MM.1S (cell line): ENCODE measurements at regions not wholly inside any gene's neighbourhood (a gene's known extent, or its start where the extent isn't known, plus 50 kb on each side); places are given as distances from the start of the nearest gene placed in this dataset.

Experiments
- DNase-seq: peaks from one replicate; pipeline ENCODE4 v3.0.0-alpha.2; 2015
- H2AFZ ChIP-seq: fragments of 300-600 bp; sonication (generic); 2 replicates; pipeline ENCODE4 v1.6.0; 2016; ENCODE audit warnings: antibody characterized with exemption, low read length
- H3F3A ChIP-seq: fragments of 300-600 bp; sonication (generic); 2 replicates; pipeline ENCODE4 v1.6.1; 2016; ENCODE audit warnings: mild to moderate bottlenecking, antibody characterized with exemption, low read length, moderate library complexity, mixed read lengths; ENCODE audit not compliant: insufficient read depth
- H3K27ac ChIP-seq: fragments of 300-600 bp; sonication (generic); 2 replicates; pipeline ENCODE4 v1.5.1; 2016; ENCODE audit warnings: mild to moderate bottlenecking, low read length
- H3K27me3 ChIP-seq: fragments of 300-600 bp; sonication (generic); replicated peaks from 2 replicates; pipeline ENCODE4 v1.6.0; 2016; ENCODE audit warnings: low read length; ENCODE audit not compliant: insufficient read depth
- H3K36me3 ChIP-seq: fragments of 300-600 bp; sonication (generic); replicated peaks from 2 replicates; pipeline ENCODE4 v1.6.1; 2016; ENCODE audit warnings: mild to moderate bottlenecking, low read length, mixed read lengths; ENCODE audit not compliant: insufficient read depth
- H3K4me1 ChIP-seq: fragments of 300-600 bp; sonication (generic); 2 replicates; pipeline ENCODE4 v1.6.1; 2016; ENCODE audit warnings: low read length, mixed read lengths
- H3K4me2 ChIP-seq: fragments of 300-600 bp; sonication (generic); 2 replicates; pipeline ENCODE4 v1.6.0; 2016; ENCODE audit warnings: low read depth, low read length
- H3K4me3 ChIP-seq: fragments of 300-600 bp; sonication (generic); 2 replicates; pipeline ENCODE4 v1.5.1; 2016; ENCODE audit warnings: low read length, mixed read lengths
- H3K79me2 ChIP-seq: fragments of 300-600 bp; sonication (generic); 2 replicates; pipeline ENCODE4 v1.6.1; 2016; ENCODE audit warnings: mixed run types, low read length, mixed read lengths
- H3K9ac ChIP-seq: fragments of 300-600 bp; sonication (generic); 2 replicates; pipeline ENCODE4 v1.6.1; 2016; ENCODE audit warnings: low read length, mixed read lengths
- H3K9me2 ChIP-seq: fragments of 300-600 bp; sonication (generic); replicated peaks from 2 replicates; pipeline ENCODE4 v1.6.1; 2016; ENCODE audit warnings: mild to moderate bottlenecking, low read length, mixed read lengths; ENCODE audit not compliant: insufficient read depth
- H3K9me3 ChIP-seq: fragments of 300-600 bp; sonication (generic); replicated peaks from 2 replicates; pipeline ENCODE4 v1.6.1; 2016; ENCODE audit warnings: mild to moderate bottlenecking, low read length, mixed read lengths; ENCODE audit not compliant: insufficient read depth
- H4K20me1 ChIP-seq: fragments of 300-600 bp; sonication (generic); 2 replicates; pipeline ENCODE4 v1.6.1; 2016; ENCODE audit warnings: mild to moderate bottlenecking, low read length, moderate library complexity, mixed read lengths; ENCODE audit not compliant: insufficient read depth
- EZH2 ChIP-seq: fragments of 300-600 bp; sonication (generic); optimal IDR thresholded peaks from 2 replicates; pipeline ENCODE3; 2017; ENCODE audit warnings: low read depth, mild to moderate bottlenecking, antibody characterized with exemption, low read length, mixed read lengths
- EZH2phosphoT487 ChIP-seq: fragments of 300-600 bp; sonication (generic); IDR thresholded peaks from 2 replicates; pipeline ENCODE4 v1.6.1; 2018; ENCODE audit warnings: antibody characterized with exemption, low read length
- TF ChIP-seq, protein P1 (sequence below): fragments of 300-600 bp; sonication (generic); IDR thresholded peaks from 2 replicates; pipeline ENCODE4 v1.5.1; 2016; ENCODE audit warnings: antibody characterized with exemption, low read length, mixed read lengths

DNA sequence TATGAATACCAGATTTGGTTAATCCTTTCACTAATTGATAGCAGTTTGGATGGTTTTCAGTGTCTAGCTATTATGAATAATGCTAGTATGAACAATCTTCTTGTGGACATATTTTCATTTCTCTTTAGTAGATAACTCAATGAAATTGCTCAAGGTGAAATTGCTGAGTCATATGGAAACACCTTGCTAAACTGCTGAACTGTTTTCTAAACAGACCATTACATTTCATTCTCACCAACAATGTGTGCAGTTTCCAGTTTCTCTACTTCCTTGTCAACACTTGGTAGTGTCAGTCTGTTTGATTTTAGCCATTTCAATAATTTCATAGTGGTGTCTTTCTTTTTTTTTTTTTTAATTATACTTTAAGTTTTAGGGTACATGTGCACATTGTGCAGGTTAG lies 250.0 kb downstream of the HRH4 start:
- no peaks in the 10 kb centered on the region for H4K20me1 ChIP-seq
- TF ChIP-seq, protein P1, sequence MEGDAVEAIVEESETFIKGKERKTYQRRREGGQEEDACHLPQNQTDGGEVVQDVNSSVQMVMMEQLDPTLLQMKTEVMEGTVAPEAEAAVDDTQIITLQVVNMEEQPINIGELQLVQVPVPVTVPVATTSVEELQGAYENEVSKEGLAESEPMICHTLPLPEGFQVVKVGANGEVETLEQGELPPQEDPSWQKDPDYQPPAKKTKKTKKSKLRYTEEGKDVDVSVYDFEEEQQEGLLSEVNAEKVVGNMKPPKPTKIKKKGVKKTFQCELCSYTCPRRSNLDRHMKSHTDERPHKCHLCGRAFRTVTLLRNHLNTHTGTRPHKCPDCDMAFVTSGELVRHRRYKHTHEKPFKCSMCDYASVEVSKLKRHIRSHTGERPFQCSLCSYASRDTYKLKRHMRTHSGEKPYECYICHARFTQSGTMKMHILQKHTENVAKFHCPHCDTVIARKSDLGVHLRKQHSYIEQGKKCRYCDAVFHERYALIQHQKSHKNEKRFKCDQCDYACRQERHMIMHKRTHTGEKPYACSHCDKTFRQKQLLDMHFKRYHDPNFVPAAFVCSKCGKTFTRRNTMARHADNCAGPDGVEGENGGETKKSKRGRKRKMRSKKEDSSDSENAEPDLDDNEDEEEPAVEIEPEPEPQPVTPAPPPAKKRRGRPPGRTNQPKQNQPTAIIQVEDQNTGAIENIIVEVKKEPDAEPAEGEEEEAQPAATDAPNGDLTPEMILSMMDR, result no peak
- TF ChIP-seq EZH2 (no peak), EZH2phosphoT487 (no peak)

DNA sequence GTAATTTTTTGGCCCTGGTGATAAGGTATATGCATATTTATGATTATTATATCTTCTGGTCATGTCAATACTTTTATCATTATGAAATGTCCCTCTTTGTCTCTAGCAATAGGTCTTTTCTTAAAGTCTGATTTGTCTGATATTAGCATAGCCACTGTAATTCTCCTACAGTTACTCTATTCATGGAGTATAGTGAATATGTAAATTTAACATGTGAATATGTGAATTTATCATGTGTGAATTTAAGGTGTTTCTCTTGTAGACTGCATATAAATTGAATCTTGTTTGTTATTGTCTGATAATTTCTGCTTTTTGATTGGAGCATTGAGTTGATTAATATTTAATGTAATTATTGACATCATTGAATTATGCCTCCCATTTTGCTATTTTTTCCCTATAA lies 259.4 kb downstream of the HRH4 start:
- Histone ChIP-seq H3K4me1 (no peaks in the 10 kb centered on the region), H3K27me3 (no peaks in the 10 kb centered on the region), H2AFZ (no peak overlapping the region), H3K27ac (no peak overlapping the region), H3K4me3 (no peak overlapping the region), H3K9me3 (no peaks in the 10 kb centered on the region), H3K79me2 (no peaks in the 10 kb centered on the region), H4K20me1 (no peaks in the 10 kb centered on the region), H3K9me2 (no peaks in the 10 kb centered on the region), H3F3A (no peaks in the 10 kb centered on the region), H3K9ac (no peak overlapping the region), H3K36me3 (no peaks in the 10 kb centered on the region), H3K4me2 (no peak overlapping the region)
- TF ChIP-seq EZH2phosphoT487 (no peak), EZH2 (no peak)
- TF ChIP-seq, protein P1, result no peak
- no peak for DNase-seq

More for the DNA sequence above, 250.0 kb downstream of the HRH4 start:
- Histone ChIP-seq H3K4me1 (no peaks in the 10 kb centered on the region), H3K9me2 (no peaks in the 10 kb centered on the region), H3K36me3 (no peaks in the 10 kb centered on the region), H3K4me3 (no peak overlapping the region), H3K79me2 (no peaks in the 10 kb centered on the region), H2AFZ (no peak overlapping the region), H3K27me3 (no peaks in the 10 kb centered on the region), H3K27ac (no peak overlapping the region), H3F3A (no peaks in the 10 kb centered on the region), H3K9ac (no peak overlapping the region), H3K9me3 (no peaks in the 10 kb centered on the region), H3K4me2 (no peak overlapping the region)
- no peak for DNase-seq

DNA sequence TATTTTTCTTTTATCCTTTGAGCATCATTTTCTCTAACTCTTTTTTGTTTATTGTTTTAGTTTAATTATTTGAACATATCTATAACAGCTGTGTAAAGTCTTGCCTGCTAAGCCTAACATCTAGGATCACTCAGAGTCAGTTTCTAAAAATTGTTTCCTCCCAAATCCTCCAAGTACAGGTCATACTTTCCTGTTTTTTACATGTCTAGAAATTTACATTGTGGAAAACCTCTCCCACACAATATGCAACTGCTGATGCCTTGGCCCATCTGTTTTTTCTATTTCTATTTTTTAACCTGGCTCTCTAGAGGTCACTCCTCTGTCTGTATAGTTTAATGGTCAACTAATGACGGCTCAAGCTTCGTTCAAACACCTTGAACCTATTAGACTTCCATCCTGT lies 261.0 kb downstream of the HRH4 start:
- H3K9me2 ChIP-seq, result no peaks in the 10 kb centered on the region
- H2AFZ ChIP-seq, result no peak overlapping the region
- H3F3A ChIP-seq, result no peaks in the 10 kb centered on the region
- H3K27ac ChIP-seq, result no peak overlapping the region
- TF ChIP-seq EZH2 (no peak), EZH2phosphoT487 (no peak)
- TF ChIP-seq, protein P1, result no peak
- no peaks in the 10 kb centered on the region for H3K27me3 ChIP-seq
- H3K4me3 ChIP-seq, result no peak overlapping the region
- H3K9ac ChIP-seq, result no peak overlapping the region
- H3K79me2 ChIP-seq, result no peaks in the 10 kb centered on the region
- no peaks in the 10 kb centered on the region for H3K9me3 ChIP-seq
- no peak for DNase-seq
- no peaks in the 10 kb centered on the region for H3K4me1 ChIP-seq
- H3K36me3 ChIP-seq, result no peaks in the 10 kb centered on the region
- no peak overlapping the region for H3K4me2 ChIP-seq
- no peaks in the 10 kb centered on the region for H4K20me1 ChIP-seq
